MM.1S (cell line): ENCODE measurements at regions not wholly inside any gene's neighbourhood (a gene's known extent, or its start where the extent isn't known, plus 50 kb on each side); places are given as distances from the start of the nearest gene placed in this dataset.

Source experiments
- CTCF ChIP-seq: fragments of 300-600 bp; sonication (generic); IDR thresholded peaks from 2 replicates; pipeline ENCODE4 v1.5.1; 2016; ENCODE audit warnings: antibody characterized with exemption, low read length, mixed read lengths
- EZH2phosphoT487 ChIP-seq: fragments of 300-600 bp; sonication (generic); IDR thresholded peaks from 2 replicates; pipeline ENCODE4 v1.6.1; 2018; ENCODE audit warnings: antibody characterized with exemption, low read length

DNA sequence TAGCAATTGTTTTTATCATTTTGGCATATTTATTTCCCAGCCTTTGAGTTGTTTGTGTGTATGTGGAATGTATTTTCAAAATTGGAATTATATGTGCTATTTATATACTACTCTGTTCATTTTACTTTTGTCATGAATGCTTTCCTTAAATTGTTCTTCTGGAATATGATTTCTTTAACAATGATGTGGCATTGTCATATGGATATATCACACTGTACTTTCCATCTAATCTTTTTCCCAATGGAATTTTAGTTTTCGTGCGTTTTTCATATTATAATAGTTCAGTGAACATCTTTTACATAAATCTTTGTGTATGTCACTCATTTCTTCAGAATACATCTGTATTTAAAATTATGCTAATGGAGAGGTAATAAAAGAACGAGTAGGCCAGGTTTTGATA, 980.1 kb upstream of the WWC1 start:
- TF ChIP-seq CTCF: no peak
- TF ChIP-seq EZH2phosphoT487: no peak
